ENCODE measurements at regions not wholly inside any gene's neighbourhood (a gene's known extent, or its start where the extent isn't known, plus 50 kb on each side); places are given as distances from the start of the nearest gene placed in this dataset.

GRCh38 chr2:158890296-158890905, 78.0 kb upstream of the TANC1 start:
- TF ChIP-seq POLR2A (IDR thresholded peaks at IDR 0.05) (no peak), CTCF (IDR thresholded peaks at IDR 0.05) (no peak)

All from uterus (tissue), 2 donors.